SIG-M5 treated with dmso at 0.1 percent for 504 hours (cell line): ENCODE measurements at regions not wholly inside any gene's neighbourhood (a gene's known extent, or its start where the extent isn't known, plus 50 kb on each side); places are given as distances from the start of the nearest gene placed in this dataset.

Experiments
- DNase-seq: peaks from one replicate; lab custom pipeline; 2025; ENCODE audit not compliant: unreplicated experiment; lab: John Stamatoyannopoulos, UW

DNA sequence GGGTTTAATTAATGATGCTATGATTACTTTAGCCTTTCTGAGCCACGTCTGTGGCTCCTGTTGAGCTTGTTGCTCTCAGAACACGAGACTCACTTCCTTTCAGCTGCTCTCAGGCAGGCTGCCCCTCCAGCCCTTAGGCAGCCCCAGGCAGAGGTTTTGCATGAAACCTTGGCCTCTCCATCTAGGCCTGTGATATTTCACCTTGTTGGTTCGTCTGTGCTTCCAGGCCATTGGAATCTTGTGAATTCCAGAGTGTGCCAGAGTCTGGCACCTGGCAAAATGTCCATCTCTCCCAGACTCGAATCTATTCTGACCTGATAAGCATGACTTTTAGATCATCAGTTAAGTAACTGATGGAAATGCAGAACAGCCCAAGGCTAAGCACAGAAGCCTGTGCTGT is 254.1 kb downstream of the LOXHD1 start:
- no peak for DNase-seq

DNA sequence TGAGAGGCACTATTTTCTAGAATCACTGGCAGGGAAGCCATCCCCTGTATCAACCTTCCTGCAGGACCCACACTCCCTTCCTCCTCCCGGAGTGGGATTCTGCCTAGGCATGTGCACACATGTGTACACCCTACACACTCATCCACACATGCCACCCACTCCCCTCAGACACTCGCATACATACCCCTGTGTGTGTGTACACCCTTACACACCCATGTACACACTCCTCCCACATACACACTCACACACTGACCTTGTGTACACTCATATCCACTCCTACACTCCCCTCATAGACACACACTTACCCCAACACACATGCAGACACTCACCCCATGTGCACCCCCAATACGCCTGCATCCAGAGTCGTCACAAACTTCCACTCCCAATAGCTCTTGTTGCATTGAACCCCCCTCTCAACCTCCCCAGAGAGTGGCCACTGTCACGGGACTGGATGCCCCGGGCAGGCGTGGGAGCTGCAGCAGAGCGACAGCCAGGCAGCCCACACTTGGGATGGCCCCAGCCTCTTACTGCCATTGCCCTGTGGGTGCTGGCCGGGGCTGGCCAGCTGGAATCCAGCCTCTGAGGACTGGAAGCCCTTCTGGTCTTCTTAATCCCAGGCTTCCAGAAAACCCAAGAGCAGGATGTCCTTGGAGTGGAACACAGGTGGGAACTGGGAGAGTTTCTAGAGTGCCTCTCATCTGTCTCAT is 251.0 kb downstream of the LOXHD1 start:
- DNase-seq, result no peak

- DNase-seq, result no peak
These were observed 250.5 kb downstream of the LOXHD1 start for GRCh38 chr18:46406539-46406932.

- DNase-seq, result no peak
These were observed 249.4 kb downstream of the LOXHD1 start for GRCh38 chr18:46407486-46408166.

DNA sequence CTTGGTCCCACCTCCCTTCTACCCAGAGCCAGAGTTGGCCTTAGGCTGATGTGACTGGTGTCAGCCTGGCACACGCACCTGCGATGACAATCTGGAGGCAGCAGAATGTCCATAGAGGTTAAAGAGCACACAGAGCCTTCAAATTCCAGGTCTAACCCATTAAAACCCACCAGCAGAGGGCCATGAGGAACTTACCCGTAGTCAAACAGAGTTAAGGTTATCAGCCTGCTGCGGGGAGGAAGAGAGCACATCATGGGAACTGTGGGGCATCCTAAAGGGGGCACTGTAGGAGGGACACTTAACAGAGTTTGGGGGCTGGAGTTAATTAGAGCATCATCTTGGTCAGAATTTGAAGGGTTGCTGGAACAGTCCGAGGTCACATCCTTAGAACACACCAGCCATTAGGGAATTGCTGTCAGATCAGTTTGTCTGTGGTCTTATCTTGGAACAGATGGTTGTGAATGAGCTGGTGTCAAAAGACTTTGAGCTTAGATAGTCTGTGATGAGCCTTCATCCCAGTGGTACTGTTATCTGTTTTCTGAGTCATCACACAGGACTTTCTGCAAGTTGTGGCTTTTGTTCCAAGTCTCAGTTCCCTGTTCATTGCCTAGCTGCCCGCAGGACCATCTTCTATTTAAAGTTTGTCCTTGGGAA is 248.6 kb downstream of the LOXHD1 start:
- DNase-seq, result peak; percentile 41

GRCh38 chr18:46411191-46411828 is 245.7 kb downstream of the LOXHD1 start:
- no peak for DNase-seq

GRCh38 chr18:46411867-46412690 is 244.9 kb downstream of the LOXHD1 start:
- no peak for DNase-seq

DNA sequence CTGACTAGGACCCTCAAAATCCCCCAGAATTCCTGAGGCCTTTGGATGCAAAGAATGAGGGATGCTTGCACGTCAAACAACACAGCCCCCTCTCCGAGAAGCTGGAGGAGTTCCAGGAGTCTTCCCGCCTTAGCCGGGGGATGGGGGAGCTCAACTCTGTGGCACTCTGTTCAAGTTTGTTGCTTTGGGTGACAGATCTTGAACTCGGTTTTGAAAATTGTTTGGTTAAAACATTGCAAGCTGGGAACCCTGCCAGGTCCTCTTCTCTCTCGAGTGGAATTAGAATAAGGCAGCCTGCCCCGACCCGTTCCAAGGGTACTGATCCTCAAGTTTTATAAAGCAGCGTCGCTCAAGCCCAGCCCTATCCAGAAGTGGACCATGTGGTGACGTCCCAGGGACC is 244.1 kb downstream of the LOXHD1 start:
- DNase-seq, result no peak

- no peak for DNase-seq
These were observed 243.3 kb downstream of the LOXHD1 start for GRCh38 chr18:46413684-46414083.

- no peak for DNase-seq
These were observed 242.2 kb downstream of the LOXHD1 start for GRCh38 chr18:46414863-46415262.

- DNase-seq, result no peak
These were observed 241.3 kb downstream of the LOXHD1 start for GRCh38 chr18:46415532-46416252.

- DNase-seq, result peak; percentile 13
These were observed 240.0 kb downstream of the LOXHD1 start for GRCh38 chr18:46416706-46417638.

DNA sequence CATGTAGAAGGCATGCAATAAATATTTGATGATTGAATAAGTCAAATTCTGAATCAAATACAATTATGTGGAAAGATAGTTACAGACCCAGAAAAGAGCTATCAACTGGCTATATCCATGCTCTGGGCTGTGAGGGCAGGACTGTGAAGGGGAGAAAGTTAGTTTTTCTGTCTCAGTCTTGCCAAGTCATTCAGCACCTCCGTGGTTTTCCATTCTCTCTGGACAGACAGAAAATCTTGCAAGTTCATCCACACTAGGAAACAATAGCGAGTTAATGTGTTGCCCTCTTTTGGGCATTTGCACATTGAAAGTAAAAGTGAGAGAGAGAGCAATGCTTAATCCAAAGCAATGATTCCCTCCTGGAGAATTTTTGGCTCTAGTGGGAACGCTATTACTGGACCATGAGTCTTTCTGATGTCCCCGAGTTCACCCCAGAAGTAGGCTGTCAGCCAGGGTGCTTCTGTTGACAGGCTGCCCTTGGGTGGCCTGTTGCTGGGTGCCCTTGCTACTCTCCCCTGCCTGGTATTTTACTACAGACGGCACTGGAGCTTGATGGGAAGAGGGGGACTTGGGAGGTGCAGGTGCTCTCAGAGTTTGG is 238.3 kb downstream of the LOXHD1 start:
- DNase-seq, result no peak

DNA sequence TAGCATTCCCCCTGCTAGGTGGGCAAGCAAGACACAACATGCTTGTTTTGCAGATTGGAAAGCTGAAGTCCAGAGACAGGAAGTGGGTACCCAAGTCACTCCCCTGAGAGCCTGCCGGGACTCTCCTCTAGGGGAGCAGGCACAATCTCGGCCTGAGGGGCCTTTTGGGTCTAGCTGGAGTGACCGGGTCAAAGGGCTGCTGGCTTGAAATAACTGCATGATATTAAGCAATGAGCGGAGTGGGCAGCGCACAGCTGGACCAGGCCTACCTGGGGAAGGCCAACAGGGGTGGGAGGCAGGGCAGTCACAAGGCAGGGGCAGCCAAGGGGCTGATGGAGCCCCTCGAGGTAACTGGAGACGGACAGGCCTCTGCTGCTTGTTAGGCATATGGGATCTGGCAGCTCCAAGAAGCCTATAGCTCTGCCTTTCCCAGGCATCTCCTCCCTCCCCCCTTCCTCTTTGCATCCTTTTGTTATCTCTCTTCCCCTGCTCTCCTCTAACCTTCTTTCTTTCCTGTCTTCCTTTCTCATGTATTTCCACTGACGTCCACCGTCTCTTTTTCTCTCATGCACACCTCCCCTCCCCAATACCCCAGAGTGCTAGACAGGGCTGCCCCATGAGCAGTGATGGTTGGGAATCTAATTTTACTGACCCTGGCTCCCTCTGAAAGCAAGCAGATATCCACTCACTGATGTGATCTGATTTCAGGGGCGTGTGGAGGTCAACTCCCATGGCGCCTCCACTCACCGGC is 237.5 kb downstream of the LOXHD1 start:
- DNase-seq, result no peak

DNA sequence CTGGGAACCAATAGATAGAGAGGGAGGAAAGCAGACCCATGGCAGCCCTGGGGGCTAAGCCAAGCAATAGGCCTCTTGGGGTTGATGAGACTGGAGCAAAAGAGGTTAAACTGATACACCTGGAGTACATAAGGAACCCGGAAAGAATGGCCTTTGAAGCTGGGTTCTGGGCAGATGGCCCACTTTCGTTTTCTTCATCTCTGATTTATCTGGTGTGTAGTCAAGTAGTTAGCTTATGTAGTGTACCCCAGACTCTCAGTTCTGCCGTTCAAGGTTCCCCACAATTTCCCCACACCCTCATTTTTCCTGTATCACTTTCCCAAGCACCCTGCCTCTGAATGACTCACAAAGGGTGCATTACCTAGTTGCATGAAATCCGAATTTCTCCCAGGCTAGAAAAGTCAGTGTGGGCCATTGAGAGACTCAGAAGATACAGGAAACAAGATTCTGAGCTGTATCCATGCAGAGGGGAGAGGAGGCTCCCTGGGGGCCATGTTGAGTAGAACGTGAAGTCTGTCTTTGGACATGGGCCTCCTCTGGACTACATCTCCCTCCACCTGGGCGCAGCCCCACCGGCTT is 235.0 kb downstream of the LOXHD1 start:
- no peak for DNase-seq

DNA sequence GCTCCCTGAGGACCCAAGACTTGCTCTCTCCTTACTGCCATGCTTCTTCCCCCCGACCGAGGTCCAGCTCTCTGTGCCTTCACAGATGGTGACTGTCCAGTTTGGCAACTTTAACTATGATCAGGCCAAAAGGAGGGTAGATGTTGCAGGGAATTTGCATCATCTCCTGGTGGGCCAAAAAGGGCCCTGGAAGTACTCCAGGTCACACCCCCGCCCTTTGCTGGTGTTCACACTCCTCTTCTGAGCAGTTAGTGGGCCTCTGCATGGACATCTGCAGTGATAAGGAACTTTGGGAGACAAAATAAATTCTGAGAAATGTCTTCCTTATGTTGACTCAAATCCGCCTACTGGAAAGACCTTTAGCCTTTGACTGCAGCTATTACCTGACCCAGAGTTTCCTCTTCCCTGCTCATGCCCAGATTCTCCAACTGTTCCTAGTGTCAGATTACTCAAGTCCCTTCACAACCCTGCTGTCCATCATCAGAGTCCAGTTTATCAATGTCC is 234.4 kb downstream of the LOXHD1 start:
- no peak for DNase-seq

- DNase-seq, result no peak
These were observed 233.7 kb downstream of the LOXHD1 start for GRCh38 chr18:46423226-46423805.
